ENCODE measurements at regions not wholly inside any gene's neighbourhood (a gene's known extent, or its start where the extent isn't known, plus 50 kb on each side); places are given as distances from the start of the nearest gene placed in this dataset.
"Not testable (repeated sequence)": the region's sequence is repeated elsewhere in the genome, so short reads cannot be mapped to it uniquely, and the experiment has no call there.

DNA sequence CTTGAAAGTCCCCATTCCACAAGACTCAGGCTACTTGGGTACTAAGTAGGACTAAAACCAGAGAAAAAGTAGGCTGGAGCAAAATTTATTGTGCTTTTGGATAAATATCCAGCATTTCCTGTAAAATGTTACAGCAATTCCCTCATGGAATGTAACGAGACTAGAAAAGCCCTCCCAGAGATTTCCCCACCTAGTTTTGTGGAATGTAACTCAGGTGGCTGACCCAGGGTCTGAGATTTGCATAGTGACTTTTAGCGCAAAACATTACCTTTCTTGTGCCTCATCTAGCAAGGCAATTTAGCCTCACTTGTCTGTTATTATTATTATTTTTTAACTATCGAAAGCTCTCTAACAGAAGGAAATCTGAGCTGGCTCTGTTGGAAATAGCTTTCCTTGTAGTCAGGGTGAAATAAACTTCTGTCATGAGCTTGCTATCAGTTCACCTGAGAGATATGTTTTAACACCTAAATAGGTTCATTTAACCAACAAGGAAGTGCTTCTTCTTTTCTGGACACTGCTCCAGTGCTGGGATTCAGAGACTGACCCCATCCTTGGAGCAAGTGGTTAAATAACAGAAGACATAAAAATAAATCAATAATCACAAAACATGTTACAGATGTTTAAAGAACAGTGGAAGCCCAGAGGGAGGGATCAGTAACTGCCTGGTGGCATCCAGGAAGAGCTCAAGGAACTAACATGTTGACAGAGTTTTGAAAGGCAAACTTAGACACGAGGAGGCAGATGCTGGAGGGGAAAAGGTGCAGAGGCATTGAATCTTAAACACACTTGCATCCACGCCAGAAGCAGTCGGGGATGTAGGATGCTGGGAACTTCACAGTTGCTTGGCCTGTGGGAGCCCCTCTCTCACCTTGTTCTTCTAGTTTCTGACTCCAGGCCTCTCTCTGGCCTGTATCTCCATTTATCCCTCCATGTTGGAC lies 68.3 kb upstream of the RHOU start:
- DNase-seq (ENCODE audit: low spot score): no peak
- intact Hi-C loops (cut with DNase I): loop anchor here (5.0 to 10.0 kb wide), 3 partner anchors 558 to 818 kb away; no protein-coding TSS in a partner anchor

DNA sequence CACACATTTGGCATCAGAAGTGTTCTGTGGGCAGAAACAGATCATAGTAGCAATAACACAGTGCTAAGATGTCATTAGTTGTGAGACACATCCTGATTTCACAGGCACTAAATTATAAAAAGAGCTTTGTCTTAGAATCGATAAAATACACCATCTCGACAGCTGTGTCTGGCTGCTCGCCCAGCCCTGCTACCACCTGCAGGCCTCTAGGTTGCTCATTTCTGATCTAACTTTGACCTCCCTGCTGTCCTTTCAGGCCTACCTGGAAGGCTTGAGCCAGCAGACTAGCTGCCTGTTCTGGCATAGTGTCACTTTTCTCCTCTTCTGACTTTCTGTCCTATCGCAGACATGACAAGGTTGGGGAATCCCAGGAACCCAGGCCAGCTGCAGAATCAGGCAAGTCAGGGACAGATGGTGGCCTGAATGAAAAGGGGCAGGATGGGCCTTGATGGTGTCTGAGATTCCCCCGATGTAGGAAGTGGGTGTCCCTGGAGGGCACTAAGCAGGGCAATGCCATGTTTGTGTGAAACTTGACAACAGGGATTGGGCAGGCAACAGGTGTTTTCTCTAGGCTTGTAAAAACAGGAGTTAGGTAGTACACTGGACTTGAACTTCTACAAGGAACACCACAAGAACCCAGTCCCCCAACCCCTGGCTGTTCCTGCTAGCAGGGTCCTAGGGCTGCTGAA lies 66.6 kb upstream of the RHOU start:
- intact Hi-C loops (cut with DNase I): loop anchor here (5.0 to 10.0 kb wide), 3 partner anchors 556 to 816 kb away; no protein-coding TSS in a partner anchor
- DNase-seq (ENCODE audit: low spot score): no peak

DNA sequence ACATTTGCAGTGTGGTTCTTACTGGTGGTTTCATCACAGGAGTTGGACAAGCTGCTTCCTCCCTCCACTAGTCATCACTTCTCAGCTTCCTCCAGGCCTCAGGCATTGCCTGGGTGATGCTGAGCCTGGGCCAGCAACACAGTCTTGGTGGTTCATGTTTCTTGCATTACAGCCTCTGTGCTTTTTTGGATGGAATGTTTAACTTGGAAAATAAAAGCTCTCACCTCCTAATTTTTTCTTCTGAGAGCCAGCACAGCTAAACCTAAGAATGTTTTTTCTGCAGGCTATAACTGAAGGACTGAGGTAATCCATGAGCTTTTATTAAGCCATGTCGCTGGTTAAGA lies 66.1 kb upstream of the RHOU start:
- intact Hi-C loops (cut with DNase I): loop anchor here (5.0 to 10.0 kb wide), 3 partner anchors 556 to 816 kb away; no protein-coding TSS in a partner anchor
- peak; percentile 88 for DNase-seq (ENCODE audit: low spot score)

DNA sequence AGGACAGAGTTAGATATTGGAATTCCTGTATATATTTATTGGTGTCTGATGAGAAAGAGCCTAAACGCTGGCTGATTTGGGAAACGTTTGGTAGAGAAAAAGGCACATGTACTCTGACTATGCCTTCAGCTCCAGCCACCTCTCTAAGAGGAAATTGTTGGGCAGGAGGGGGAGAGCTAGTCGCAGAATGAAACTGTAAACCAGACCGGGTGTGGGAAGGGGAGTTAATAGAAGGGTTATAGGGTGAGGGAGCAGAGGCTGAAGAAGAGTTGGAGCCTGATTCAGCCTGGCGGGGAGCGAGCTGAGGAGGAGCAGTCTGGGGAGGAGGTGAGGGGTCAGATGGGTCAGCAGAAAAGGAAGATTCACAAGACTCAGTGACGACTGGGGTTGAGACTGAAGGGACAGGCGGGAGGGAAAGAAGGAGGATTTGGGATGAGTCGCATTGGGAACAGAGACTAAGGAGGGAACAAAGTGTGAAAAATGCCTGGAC lies 54.2 kb upstream of the RHOU start:
- intact Hi-C loops (cut with DNase I); DNase-seq (ENCODE audit: low spot score): not testable (repeated sequence)

DNA sequence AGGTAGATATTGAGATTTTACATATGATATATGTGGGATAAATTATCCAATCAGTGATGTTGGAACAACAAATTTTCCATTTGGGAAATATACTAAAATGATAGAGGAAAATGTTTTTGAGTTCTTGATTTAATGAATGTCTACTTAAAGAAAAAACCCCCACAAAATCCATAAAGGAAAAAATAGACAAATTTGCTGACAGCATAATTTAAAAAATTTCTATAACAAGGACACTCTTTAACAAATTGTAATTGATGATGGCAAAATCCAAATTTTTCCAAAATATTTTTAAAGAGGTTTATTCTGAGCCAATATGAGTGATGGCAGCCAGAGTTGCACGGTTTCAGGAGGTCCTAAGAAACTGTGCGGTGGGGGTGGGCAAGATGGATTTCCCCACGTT lies 51.9 kb upstream of the RHOU start:
- intact Hi-C loops (cut with DNase I): no loop called here
- DNase-seq (ENCODE audit: low spot score): no peak

- DNase-seq (ENCODE audit: low spot score): no peak
- intact Hi-C loops (cut with DNase I): no loop called here
Measured at GRCh38 chr1:228684607-228685006, 50.7 kb upstream of the RHOU start.

DNA sequence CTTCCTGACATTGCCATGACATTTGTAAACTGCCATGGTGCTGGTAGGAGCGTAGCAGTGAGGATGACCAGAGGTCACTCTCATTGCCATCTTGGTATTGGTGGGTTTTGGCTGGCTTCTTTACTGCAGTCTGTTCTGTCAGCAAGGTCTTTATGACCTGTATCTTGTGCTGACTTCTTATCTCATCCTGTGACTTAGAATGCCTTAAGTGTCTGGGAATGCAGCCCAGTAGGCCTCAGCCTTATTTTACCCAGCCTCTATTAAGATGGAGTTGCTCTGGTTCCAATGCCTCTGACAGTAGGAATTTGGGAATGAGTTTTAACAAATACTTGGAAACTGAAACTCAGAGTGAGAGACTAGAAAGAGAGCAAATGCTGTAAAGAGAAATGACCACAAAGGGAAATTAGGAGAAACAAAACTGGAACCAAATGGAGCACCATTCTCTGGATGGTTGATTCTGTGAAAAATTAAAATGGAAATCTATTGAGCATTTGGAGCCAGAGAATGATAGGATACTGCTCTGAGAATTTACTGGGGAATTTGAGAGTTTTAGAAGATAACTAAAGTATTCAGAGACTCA lies 50.1 kb upstream of the RHOU start:
- no peak for DNase-seq (ENCODE audit: low spot score)
- intact Hi-C loops (cut with DNase I): no loop called here

Measured in posterior vena cava (tissue), 2 donors.